HCT116 (cell line): ENCODE measurements at regions not wholly inside any gene's neighbourhood (a gene's known extent, or its start where the extent isn't known, plus 50 kb on each side); places are given as distances from the start of the nearest gene placed in this dataset.

Experiments
- ATAC-seq: fragments of 200-7000 bp; cut with Tn5 transposase; 2 replicates; pipeline ENCODE4 v1.9.1; 2020; ENCODE audit warnings: mild to moderate bottlenecking, moderate library complexity
- BruUV-seq: library from RNA; stranded (reverse); fragments of 400-500 nt; replicated peaks from 2 replicates; lab custom pipeline; 2021; lab: Mats Ljungman, UMichigan
- CTCF ChIA-PET: fragments of 300-600 bp; sonication (Branson Sonifier 250); formaldehyde crosslinking; loops from one replicate; lab custom pipeline; 2021; ENCODE audit warnings: antibody characterized with exemption; lab: Charles Lee
- POLR2A ChIA-PET: fragments of 300-600, 350-600 bp; sonication (Branson Sonifier 250); formaldehyde crosslinking; loops from one replicate; lab custom pipeline; 2021; ENCODE audit warnings: antibody characterized with exemption; lab: Charles Lee
- RAD21 ChIA-PET, 2 experiments: fragments of 300-600 bp; sonication (Branson Sonifier 250); formaldehyde crosslinking; loops; one replicate each; lab custom pipeline; 2023; ENCODE audit warnings: low total read pairs in 2 of 2; ENCODE audit not compliant: uncharacterized antibody in 2 of 2, unreplicated experiment in 2 of 2, low non-redundant PET in 1 of 2; lab: Charles Lee
- DNase-seq: peaks from one replicate; pipeline ENCODE4 v3.0.0-alpha.2; 2010; ENCODE audit warnings: low read depth, low spot score
- H2AFZ ChIP-seq: fragments of 200-600 bp; shearing (Covaris generic), sonication (generic); 2 replicates; pipeline ENCODE4 v1.6.1; 2017; ENCODE audit warnings: low read depth, mixed run types, mixed read lengths, antibody characterized with exemption, low read length; ENCODE audit not compliant: poor library complexity, severe bottlenecking
- H3K27ac ChIP-seq: 2 replicates; pipeline ENCODE4 v1.5.1; 2012; ENCODE audit warnings: low read depth, low read length
- H3K27me3 ChIP-seq: fragments of 200-600 bp; sonication (generic); 2 replicates; pipeline ENCODE4 v1.6.1; 2016; ENCODE audit warnings: mixed run types, low read length, mixed read lengths; ENCODE audit not compliant: insufficient read depth
- H3K36me3 ChIP-seq, 2 experiments: fragments of 200-500 bp in 1 of 2; fragments of 200-600 bp in 1 of 2; sonication (Bioruptor generic) in 1 of 2; sonication (generic) in 1 of 2; 2 replicates each; pipeline versions ENCODE4 v1.5.1 to v1.6.1; 2014 to 2016; ENCODE audit warnings: low read length in 2 of 2, inconsistent platforms in 1 of 2, mixed read lengths in 1 of 2, mixed run types in 1 of 2; ENCODE audit not compliant: insufficient read depth in 2 of 2, control insufficient read depth in 1 of 2
- H3K4me1 ChIP-seq, 2 experiments: fragments of 200-600 bp in 1 of 2; sonication (generic) in 1 of 2; 2 replicates each; pipeline versions ENCODE4 v1.5.1 to v1.6.1; 2012 to 2017; ENCODE audit warnings: low read length in 2 of 2, inconsistent platforms in 1 of 2, mild to moderate bottlenecking in 1 of 2, mixed read lengths in 1 of 2, mixed run types in 1 of 2, moderate library complexity in 1 of 2; ENCODE audit not compliant: insufficient read depth in 2 of 2, control insufficient read depth in 1 of 2
- H3K4me2 ChIP-seq: fragments of 200-600 bp; sonication (generic); 2 replicates; pipeline ENCODE4 v1.6.1; 2017; ENCODE audit warnings: mixed run types, low read length, mixed read lengths
- H3K4me3 ChIP-seq, 2 experiments: fragments of 200-600 bp in 1 of 2; sonication (generic) in 1 of 2; replicated peaks in 1 of 2; 2 replicates each; pipeline ENCODE4 v1.5.1; 2011 to 2016; ENCODE audit warnings: low read length in 2 of 2, control low read depth in 1 of 2, low read depth in 1 of 2, mild to moderate bottlenecking in 1 of 2, mixed read lengths in 1 of 2, mixed run types in 1 of 2
- H3K79me2 ChIP-seq: fragments of 200-600 bp; sonication (generic); 2 replicates; pipeline ENCODE4 v1.6.1; 2017; ENCODE audit warnings: mild to moderate bottlenecking, mixed run types, low read length, moderate library complexity, mixed read lengths; ENCODE audit not compliant: insufficient read depth
- H3K9ac ChIP-seq: fragments of 200-600 bp; sonication (generic); 2 replicates; pipeline ENCODE4 v1.6.1; 2016; ENCODE audit warnings: low read length, mixed read lengths
- H3K9me2 ChIP-seq: fragments of 200-600 bp; sonication (generic), shearing (Covaris generic); 2 replicates; pipeline ENCODE4 v1.6.1; 2017; ENCODE audit warnings: mixed run types, mild to moderate bottlenecking, moderate library complexity; ENCODE audit not compliant: insufficient read depth
- H3K9me3 ChIP-seq, 2 experiments: fragments of 200-500 bp in 1 of 2; fragments of 200-600 bp in 1 of 2; sonication (Bioruptor generic) in 1 of 2; sonication (generic) in 1 of 2; 2 replicates each; pipeline ENCODE4 v1.6.1; 2014 to 2017; ENCODE audit warnings: low read length in 2 of 2, mixed read lengths in 2 of 2, inconsistent platforms in 1 of 2, low read depth in 1 of 2, mild to moderate bottlenecking in 1 of 2, mixed run types in 1 of 2, moderate library complexity in 1 of 2; ENCODE audit not compliant: control insufficient read depth in 1 of 2, insufficient read depth in 1 of 2
- H4K20me1 ChIP-seq: fragments of 200-600 bp; sonication (generic), shearing (Covaris generic); 2 replicates; pipeline ENCODE4 v1.6.1; 2017; ENCODE audit warnings: mixed run types, mild to moderate bottlenecking, moderate library complexity; ENCODE audit not compliant: insufficient read depth
- ATF3 ChIP-seq: IDR thresholded peaks from 2 replicates; pipeline ENCODE4 v1.6.1; 2012
- CTCF ChIP-seq, 3 experiments: fragments of 200-600 bp in 1 of 3; sonication (generic) in 1 of 3; IDR thresholded peaks in 2 of 3; conservative IDR thresholded peaks in 1 of 3; 2 replicates each; pipeline ENCODE4 v1.5.1; 2012 to 2017; ENCODE audit warnings: low read depth in 2 of 3, low read length in 2 of 3, antibody characterized with exemption in 1 of 3, borderline replicate concordance in 1 of 3, control low read depth in 1 of 3, mild to moderate bottlenecking in 1 of 3, mixed read lengths in 1 of 3, mixed run types in 1 of 3, moderate library complexity in 1 of 3; ENCODE audit not compliant: insufficient read depth in 1 of 3
- ELF1 ChIP-seq: IDR thresholded peaks from 2 replicates; pipeline ENCODE4 v1.6.1; 2012; ENCODE audit warnings: low read depth, borderline replicate concordance
- EZH2 ChIP-seq: fragments of 200-600 bp; sonication (generic); IDR thresholded peaks from 2 replicates; pipeline ENCODE4 v1.6.1; 2017; ENCODE audit warnings: antibody characterized with exemption, mixed run types
- FOSL1 ChIP-seq: IDR thresholded peaks from 2 replicates; pipeline ENCODE4 v1.6.1; 2012; ENCODE audit warnings: low read depth
- JUND ChIP-seq: IDR thresholded peaks from 2 replicates; pipeline ENCODE4 v1.6.1; 2012
- POLR2AphosphoS5 ChIP-seq: IDR thresholded peaks from 2 replicates; pipeline ENCODE4 v1.6.1; 2011; ENCODE audit warnings: mild to moderate bottlenecking, low read depth, low read length, moderate library complexity
- RAD21 ChIP-seq: IDR thresholded peaks from 2 replicates; pipeline ENCODE4 v1.6.1; 2012; ENCODE audit warnings: low read depth, mild to moderate bottlenecking
- REST ChIP-seq: IDR thresholded peaks from 2 replicates; pipeline ENCODE4 v1.6.1; 2012; ENCODE audit warnings: low read depth
- SIN3A ChIP-seq: IDR thresholded peaks from 2 replicates; pipeline ENCODE4 v1.6.1; 2012; ENCODE audit warnings: low read depth
- SP1 ChIP-seq: IDR thresholded peaks from 2 replicates; pipeline ENCODE4 v1.6.1; 2012; ENCODE audit warnings: low read depth
- SRF ChIP-seq: IDR thresholded peaks from 2 replicates; pipeline ENCODE4 v1.6.1; 2012; ENCODE audit warnings: low read depth
- TCF7L2 ChIP-seq: IDR thresholded peaks from 2 replicates; pipeline ENCODE4 v1.7.0; 2011; ENCODE audit warnings: borderline replicate concordance, inconsistent platforms; ENCODE audit not compliant: insufficient read depth, insufficient read length; ENCODE audit errors: extremely low read depth
- intact Hi-C: fragments of 100-400 bp; cut with micrococcal nuclease; formaldehyde crosslinking; loops from 2 replicates; pipeline ENCODE4 v1.10.0; 2022

GRCh38 chr5:73295447-73295846 is 122.5 kb downstream of the TMEM174 start:
- H3K9ac ChIP-seq, result no peak overlapping the region
- no peak overlapping the region for H3K4me2 ChIP-seq
- H2AFZ ChIP-seq, result no peak overlapping the region
- no peaks in the 10 kb centered on the region for H3K36me3 ChIP-seq
- no peak overlapping the region for H3K27ac ChIP-seq
- RAD21 ChIA-PET, result no interaction called here
- no peaks in the 10 kb centered on the region for H3K9me3 ChIP-seq
- H3K79me2 ChIP-seq, result no peaks in the 10 kb centered on the region
- no peaks in the 10 kb centered on the region for H4K20me1 ChIP-seq
- CTCF ChIA-PET, result interaction anchor here (1.3 to 1.4 kb wide), 2 partner anchors 79 to 212 kb away, joined by 4 to 5 read pairs; no protein-coding TSS in a partner anchor
- intact Hi-C loops, result loop anchor here (2.0 kb wide), 1 partner anchor 213 kb away; no protein-coding TSS in a partner anchor
- ATAC-seq, result peak; percentile 49; the same call in 1 of the 2 replicates
- H3K4me1 ChIP-seq, result peaks cover 0 to 14% of the 10 kb centered on the region in 2 experiments; a peak in 1 of 4 replicates
- TF ChIP-seq JUND (no peak), ATF3 (no peak), RAD21 (peak; percentile 56), CTCF (IDR thresholded peaks at IDR 0.05 in 2 of 3, conservative IDR thresholded peaks at IDR 0.05 in 1 of 3; ENCODE audit: borderline replicate concordance in 1 of 3, insufficient read depth in 1 of 3, low read depth in 2 of 3, low read length in 2 of 3) (peak in 2 of 3 experiments; percentile 18 to 30; a peak in 2 of 6 replicates)
- H3K9me2 ChIP-seq, result no peaks in the 10 kb centered on the region
- DNase-seq, result no peak
- POLR2A ChIA-PET, result no interaction called here
- H3K27me3 ChIP-seq, result no peaks in the 10 kb centered on the region
- H3K4me3 ChIP-seq, result no peak overlapping the region
- BruUV-seq, result no TSS peak

GRCh38 chr5:73292816-73293459 is 119.9 kb downstream of the TMEM174 start:
- H2AFZ ChIP-seq, result no peak overlapping the region
- RAD21 ChIA-PET, result no interaction called here
- BruUV-seq, result no TSS peak
- 0 out of 4 replicates have a peak, but pooled peaks cover 0 to 4% of the 10 kb centered on the region in 2 experiments for H3K4me1 ChIP-seq
- no peak overlapping the region for H3K4me3 ChIP-seq
- intact Hi-C loops, result no loop called here
- no peaks in the 10 kb centered on the region for H3K36me3 ChIP-seq
- no peak overlapping the region for H3K4me2 ChIP-seq
- H3K9me3 ChIP-seq, result no peaks in the 10 kb centered on the region
- H3K27ac ChIP-seq, result no peak overlapping the region
- no peaks in the 10 kb centered on the region for H4K20me1 ChIP-seq
- CTCF ChIA-PET, result no interaction called here
- no peak for ATAC-seq
- no peak for DNase-seq
- H3K79me2 ChIP-seq, result no peaks in the 10 kb centered on the region
- no peaks in the 10 kb centered on the region for H3K27me3 ChIP-seq
- no peaks in the 10 kb centered on the region for H3K9me2 ChIP-seq
- POLR2A ChIA-PET, result no interaction called here
- H3K9ac ChIP-seq, result no peak overlapping the region
- TF ChIP-seq ELF1, result no peak
- no peak for TF ChIP-seq SRF
- no peak for TF ChIP-seq RAD21
- no peak for TF ChIP-seq SIN3A
- no peak for TF ChIP-seq TCF7L2
- no peak for TF ChIP-seq EZH2
- TF ChIP-seq SP1, result no peak
- no peak for TF ChIP-seq REST
- no peak for TF ChIP-seq POLR2AphosphoS5
- no peak for TF ChIP-seq FOSL1
- TF ChIP-seq ATF3, result no peak
